NAMALWA (cell line): ENCODE measurements at regions not wholly inside any gene's neighbourhood (a gene's known extent, or its start where the extent isn't known, plus 50 kb on each side); places are given as distances from the start of the nearest gene placed in this dataset.

Experiments used
- DNase-seq: peaks from one replicate; pipeline ENCODE4 v3.0.0-alpha.2; 2015; ENCODE audit warnings: low spot score

DNA sequence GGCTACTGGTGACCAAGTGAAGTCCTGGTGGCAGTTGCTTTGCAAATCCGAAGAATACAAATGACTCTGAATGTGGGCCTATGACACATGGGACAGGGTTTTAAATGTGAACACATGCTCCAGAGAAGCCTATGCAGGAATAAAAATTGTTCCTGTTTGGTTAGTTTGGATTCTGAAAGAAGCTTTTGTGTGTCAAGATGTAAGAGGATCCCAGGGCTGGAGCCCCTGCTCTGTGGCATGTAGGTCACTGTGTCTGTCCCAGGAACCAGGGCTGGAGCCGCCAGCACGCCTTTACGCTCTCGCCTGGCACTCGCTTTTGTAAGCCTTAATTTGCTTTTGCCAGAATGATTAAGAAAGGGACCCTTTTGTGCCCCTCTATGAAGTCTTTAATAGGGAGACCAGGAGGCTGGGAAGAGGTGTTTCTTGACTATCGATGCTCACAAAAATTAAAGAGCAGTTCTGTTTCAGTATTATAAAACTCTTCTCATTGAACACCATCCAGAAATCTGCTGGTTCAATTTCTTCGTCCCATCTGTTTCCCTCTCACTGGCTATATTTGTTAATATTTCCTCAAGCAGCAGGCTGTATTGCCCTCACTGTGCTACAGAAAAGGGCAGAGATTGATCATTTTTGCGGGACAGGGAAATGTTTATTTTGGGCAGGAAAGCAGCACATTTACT is 532.7 kb upstream of the POU3F3 start:
- DNase-seq, result no peak

DNA sequence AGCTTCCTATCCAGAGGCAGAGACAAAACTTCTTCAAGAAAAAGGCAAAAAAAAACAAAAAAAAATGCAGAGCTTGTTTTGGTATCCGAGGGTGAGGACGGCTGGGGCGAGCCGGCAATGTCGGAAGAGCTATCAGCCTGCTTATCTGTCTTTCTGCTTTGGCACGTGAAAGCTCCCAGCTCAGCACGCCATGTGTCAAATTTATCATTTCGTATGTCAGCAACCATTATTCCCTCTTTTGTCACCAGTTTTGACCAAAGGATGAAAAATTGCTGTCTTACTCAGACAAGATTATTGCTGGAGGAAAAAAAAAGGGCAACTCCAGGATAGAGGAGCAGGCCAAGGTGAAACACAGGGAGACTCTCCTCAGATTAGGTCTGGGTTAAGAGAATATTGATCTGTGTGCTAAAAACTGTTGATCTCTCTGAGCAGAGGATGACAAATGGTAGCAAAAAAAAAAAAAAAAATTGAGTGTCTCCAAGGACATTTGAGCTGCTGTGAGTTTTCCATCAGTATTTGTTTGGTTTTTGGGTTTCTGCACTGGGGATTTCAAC is 532.0 kb upstream of the POU3F3 start:
- DNase-seq, result no peak

DNA sequence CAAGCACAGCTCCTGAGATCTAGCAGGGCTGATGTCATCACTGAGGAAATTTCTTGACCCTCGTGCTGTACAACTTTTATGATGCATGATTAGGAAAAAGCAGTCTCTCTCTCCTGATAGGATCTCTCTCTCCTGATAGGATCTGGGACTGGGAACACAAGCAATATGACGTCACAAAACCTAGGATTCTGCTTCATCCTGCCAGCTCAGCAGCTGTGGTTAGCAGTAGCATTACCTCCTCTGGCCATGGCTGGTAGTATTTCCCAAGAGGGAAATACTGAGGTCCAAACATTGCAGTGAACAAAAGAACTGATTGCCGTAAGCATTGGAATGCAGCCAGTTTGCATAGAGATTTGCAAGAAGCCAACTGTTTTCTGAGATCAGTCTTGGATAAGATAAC is 521.2 kb upstream of the POU3F3 start:
- no peak for DNase-seq

DNA sequence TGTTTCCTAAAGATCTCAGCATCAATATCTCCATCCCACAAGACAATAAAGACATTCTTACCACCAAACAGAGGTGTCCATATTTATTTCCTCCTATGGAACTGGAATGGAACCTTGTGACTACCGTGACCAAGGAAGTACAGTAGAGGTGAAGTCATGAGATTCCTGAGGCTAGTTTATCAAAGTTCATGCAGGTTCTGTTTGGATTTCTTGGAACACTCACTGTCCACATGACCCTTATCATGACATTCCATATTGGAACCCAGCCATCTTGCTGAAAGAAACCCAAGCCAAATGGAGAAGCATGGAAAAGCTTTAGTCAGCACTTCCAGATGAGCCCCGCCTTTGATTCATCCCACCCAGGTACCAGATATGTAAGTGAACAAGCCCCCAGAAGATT is 516.0 kb upstream of the POU3F3 start:
- DNase-seq, result no peak

DNA sequence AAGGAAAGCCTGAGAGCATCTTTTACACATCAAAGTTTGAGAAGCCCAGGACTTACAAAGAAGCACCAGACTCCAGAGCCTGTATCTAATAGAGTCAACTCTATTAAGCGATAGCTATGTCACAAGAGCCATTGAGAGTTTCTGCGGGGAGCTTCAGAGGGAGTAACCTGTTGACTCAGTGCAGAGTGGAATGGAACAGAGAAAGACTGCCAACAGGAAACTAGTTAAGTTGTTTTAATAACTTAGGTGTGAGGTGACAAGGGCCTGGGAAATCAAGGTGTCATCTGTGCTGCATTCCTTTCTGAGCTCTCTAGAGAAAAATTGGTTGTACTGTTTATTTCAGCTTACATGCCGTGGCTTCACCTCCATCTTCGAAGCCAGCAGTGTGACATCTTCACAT is 513.8 kb upstream of the POU3F3 start:
- DNase-seq, result no peak

DNA sequence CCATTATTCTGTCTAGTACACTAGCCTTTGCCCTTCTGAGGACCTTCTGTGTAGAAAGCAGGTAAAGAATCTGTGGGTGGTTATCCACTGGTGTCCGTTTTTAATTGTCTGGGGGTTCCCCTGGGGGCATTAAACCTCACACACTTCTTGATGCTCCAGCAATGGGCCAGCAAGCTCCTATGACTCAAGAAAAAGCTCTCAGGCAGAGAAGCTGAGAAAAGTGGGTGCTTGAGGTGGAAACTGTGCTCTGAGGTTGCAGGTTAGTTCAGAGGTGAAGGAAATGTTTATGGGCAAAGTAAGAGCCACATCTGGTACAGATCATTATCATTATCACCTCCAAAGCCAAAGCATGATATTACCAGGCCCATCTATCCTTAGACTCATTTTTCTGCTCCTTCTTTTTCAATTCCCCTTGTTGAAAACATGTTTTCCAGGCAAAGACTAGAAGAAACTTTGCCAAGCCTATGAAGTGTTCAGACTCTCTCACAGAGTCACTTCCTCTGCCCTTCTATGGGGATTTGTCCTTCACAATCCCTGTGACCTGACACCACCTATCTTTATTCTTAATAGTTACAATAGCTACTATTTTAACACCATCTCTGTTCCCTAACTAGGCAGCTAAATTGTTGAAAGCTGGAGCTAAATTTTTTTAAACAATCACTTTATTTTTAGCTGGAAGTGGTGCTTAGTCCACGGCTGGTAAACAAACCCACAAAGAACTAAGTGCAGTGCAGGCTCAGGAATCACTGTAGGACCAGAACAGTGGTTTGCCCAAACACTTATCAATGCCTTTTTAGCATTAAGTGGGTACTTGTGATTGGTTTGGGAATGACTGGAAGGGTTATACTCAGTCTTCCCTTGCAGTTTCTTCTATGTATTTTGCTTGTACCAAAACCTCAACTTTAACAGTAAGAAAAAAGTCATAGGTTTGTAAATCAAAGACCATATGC is 512.8 kb upstream of the POU3F3 start:
- DNase-seq, result no peak

DNA sequence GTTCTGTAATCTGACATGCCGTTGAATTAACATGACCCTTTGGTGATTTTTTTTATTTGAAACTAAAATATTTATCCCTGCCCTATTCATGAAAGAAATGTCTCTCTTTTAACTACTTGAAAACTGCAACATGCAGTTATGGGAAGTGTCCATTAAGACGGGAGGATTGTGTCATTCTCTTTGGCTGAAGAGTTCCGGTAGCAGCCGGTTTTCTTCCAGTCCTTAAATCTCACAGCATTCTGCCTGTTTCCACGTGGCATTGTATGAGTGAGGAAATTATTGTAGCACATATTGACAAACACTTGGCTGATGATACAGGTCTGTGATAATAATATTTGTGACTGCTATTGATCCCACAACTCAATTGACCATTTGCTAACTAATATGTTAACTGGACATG is 509.6 kb upstream of the POU3F3 start:
- no peak for DNase-seq

DNA sequence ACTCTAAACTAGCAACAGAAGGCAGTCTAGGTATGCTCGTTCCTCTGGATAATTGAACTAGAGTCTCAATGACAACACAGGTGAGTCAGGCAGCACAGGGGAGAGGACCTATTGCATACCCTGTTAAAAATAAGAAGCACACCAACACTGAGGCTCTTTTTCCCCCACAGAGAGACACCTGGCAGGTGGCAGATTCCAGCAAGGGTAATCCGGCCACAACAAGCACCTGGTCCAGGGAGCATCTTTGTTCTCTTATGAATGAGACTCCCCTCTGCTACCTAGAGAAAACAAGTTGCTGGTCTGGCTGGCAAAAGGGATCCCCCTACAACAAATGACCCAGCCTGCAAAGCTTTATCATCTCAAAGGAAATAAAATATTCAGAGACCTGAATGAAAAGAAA is 508.9 kb upstream of the POU3F3 start:
- no peak for DNase-seq

DNA sequence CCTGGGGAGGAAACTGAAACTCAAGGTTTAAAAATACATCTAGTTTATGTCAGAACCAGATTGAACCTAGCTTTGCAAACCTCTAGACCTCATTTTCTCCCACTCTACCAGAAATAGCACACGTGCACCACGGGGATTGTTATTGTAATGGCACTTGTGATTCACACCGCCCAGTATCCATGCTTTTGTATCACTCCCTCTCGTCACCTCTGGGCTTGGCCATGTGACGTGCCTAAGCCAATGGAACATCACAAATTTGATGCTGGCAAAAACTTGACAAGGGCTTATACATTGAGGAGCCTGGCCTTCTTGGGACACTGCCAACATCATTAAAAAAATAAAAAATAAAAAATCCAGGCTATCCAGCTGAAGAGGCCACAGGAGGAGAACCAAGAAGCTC is 495.8 kb upstream of the POU3F3 start:
- DNase-seq, result no peak

DNA sequence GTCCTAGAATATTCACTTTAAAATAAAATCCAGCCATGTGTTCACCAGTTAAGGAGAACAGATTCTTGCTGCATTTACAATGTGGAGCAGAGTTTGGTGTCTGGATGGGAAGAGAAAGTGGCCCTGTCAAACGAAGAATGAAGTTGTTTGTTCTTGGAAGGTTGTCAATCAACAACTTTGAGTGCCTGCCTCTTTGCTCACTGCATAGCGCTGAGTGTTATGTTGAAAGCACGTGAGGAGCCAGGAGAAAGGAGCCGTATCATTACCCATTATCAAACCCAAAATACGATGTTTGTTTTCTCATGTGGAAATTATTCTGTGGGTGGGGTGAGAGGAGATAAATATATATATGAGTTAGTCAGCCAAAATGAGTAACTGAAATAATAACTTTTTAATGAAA is 492.5 kb upstream of the POU3F3 start:
- DNase-seq, result no peak

DNA sequence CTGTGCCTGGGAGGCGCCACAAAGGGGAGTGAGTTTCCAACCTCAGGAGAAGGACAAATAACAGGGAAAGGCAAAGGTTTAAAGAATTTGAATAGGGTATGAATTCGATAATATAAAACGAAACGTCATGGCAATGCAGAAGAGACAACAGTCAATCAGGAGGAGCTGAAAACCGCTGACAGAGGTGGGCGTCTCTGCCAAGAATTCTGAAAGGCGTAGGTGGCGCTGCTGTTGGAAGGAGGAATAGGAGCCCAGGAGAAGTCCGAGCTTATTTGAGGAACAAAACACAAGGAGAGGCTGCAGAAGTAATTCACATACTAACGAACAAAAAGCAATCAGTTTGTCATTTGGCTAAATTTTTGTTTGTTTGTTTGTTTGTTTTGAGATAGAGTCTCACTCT is 485.8 kb upstream of the POU3F3 start:
- no peak for DNase-seq

DNA sequence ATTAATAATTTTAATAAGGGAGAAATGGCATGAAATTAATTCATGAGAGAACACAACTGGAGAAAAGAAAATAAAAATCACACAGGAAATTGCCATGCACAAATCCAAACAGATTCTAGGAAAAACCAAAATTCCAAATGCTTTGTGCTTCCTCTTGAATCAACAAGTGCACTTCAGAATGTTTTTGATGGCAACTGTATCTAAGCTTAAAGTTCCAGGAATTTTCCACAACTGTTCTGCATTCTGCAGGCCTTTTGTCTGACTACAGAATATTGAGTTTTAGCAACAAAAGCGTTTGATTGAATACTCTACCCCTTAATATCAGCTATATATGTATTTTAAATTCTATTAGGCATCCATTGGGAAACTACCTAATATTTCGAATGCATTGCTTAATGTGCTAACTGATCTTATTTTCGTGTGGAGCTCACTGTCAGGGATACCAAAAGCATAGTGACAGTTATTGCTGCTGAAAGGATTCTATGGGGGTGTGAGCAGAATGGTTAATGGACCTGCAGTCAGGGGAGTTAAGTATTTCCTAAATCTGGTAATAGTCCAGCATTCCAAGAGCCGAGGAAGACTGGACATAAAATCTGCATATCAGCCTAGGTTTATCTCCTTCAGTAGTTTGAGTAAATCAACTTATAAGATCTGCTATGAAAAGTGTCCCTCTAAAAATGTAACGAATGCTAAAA is 482.7 kb upstream of the POU3F3 start:
- DNase-seq, result no peak

DNA sequence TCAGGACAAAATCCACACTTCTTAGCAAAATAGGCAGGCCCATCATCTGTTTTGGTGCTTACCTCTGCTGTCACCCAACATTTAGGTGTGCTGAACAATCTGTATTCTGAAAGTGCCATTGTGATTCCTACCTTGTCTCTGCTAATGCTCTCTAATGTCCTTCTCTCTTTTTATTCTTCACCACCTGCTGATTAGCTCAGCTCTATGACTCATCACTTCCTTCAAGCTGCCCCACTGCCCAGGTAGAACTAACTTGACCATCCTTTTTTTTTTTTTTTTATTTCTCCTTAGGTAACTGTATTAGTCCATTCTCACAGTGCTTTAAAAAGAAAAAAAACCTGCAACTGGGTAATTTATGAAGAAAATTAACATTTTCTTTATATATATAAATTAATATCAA is 478.7 kb upstream of the POU3F3 start:
- no peak for DNase-seq

DNA sequence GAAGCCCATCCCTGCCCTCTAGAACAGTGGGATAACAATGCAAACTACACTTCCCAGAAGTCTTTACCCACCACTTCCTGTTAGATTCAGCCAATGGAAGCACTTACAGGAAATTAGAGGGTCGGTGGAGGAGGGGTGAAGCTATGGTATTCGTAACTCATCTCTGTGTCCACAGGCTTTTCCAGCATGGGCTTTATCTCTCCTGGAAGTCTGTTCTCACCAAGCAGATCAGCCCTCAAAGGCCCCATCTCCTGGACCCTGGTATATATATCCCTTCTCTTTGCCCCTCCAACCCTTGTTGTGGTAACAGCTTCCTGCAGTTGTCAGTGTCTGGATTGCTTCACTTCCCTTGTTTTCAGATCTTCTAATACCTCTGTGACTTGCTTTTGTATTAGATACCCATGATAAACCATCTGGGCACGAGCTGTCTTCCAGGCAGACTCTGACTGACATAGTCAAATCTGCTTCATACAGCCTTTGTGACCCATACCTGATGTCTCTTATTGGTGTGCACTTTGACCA is 475.0 kb upstream of the POU3F3 start:
- peak; percentile 67 for DNase-seq

DNA sequence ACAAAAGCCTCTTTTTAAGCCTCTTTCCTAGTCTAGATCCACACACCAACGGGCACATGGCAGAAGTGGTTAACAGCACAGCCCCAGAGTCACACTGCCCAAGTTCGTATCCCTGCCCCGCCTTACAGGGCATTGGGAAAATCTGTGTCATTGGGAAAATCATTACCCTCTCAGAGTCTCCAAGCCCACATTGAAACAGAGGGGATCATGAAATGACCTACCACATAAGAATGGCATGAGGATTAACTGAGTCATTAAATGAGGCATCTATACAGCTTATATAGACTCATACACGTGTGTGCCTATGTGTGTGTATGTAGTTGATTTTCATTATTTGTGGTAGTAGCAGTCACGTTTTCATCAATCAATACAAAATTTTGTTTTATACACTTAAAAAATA is 469.0 kb upstream of the POU3F3 start:
- DNase-seq, result no peak

DNA sequence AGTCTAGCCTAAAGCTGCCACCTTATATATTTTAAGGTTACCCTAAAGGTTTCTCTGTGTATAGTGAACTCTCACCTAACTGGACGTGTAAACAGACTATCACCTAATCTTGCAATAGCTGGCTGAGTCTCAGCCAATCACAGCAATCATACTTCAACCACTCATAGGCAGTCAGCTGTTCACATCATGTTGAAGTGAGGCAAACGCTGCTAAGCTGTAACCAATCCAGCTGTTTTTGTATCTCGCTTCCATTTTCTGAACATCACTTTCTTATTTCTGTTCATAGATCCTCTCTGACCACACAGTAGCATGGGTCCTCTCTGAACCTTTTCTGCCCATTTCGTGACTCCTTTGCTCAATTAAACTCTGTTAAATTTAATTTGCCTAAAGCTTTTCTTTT is 468.2 kb upstream of the POU3F3 start:
- DNase-seq, result no peak

DNA sequence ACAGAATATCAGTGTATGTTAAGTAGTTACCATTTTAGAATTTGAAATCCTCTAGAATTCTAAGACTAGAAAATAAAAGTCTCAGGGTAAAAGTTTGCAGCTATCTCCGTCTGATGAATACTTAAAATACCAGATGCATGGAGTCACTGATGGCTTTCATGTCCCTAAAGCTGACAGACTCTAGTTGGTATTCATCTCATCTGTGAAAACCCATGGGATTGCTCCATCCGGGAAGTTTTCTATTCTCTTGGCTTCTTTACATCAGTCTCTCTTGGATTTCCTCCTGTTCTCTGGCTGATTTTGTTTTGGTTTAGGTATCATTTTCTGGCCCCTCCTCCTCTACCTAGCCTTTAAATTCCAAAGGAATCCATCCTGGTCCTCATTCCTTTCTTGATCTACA is 465.6 kb upstream of the POU3F3 start:
- DNase-seq, result no peak

DNA sequence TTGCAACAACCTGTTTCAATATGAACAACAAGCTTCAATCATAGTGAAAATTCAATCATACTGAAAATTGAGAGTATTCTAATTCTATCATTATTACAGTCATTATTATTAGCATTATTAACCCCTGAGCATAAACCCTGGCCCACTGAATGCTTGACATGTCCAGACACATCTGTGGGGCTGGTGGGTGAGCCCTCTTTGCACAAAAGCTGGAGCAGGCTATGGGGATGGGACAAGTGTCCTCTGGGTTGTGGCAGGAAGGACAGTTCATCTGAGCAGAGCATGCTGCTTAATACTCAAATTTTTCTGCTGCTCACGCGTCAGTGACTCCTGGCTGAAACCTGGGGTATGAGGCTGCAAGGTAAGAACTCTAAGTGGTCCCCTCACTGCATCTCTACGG is 451.1 kb upstream of the POU3F3 start:
- DNase-seq, result no peak

DNA sequence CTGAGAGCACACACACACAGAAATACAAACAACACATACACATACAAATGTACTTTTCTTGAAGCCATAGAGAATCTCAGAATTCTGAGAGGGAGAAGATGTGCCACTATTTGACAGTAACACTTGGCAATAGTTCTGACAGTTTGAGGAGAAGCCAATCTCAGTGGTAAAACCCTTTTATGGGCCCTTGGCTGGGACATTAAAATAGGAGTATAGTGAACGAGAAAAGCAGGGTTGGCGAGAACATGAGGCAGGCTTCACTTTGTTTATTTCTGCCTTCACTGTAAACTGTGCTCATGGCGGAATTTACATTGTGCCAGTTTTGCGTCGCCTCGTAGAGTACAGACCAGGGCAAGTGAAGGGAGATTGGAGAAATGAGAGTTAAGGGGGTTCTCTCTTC is 449.4 kb upstream of the POU3F3 start:
- DNase-seq, result no peak

DNA sequence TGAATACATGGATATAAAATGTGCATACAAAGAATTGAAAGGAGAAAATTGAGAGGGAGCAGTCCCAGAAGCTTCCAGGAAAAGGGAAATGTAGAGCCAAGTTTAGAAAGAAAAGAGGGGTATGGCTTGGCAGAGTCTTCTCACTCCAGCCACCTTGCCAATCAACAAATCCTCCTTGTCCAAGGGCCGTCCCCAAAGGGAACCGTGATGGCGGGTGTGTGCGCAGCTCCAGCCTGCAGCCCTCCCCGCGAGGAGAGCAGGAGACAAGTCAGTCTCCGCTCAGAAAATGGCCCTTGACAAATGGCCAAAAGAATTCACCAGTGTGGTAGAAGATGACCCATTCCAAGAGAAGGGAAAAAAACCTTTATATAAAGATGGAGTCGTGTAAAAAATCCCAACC is 448.3 kb upstream of the POU3F3 start:
- DNase-seq, result no peak

DNA sequence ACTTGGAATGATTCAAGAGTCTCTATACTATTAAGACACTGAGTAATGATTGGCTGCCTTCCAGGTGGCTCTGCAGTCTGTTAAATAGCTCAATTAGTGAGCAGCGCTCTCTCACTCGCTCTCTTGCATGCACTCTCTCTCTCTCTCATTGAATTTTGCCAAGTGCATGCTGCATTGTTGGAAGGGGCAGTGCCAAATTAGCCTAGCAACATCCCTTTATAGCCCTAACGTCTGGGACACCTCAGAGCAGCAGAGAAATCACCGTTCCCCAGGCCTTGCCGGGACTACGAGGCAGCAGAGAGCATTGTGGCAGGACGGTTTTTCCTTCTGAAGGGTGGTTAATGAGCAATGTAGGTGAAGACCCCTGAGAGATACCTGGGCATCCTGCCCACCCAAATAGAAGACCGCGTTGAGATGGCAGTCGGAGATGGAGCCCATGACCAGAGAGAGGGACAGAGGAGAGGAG is 447.6 kb upstream of the POU3F3 start:
- no peak for DNase-seq

DNA sequence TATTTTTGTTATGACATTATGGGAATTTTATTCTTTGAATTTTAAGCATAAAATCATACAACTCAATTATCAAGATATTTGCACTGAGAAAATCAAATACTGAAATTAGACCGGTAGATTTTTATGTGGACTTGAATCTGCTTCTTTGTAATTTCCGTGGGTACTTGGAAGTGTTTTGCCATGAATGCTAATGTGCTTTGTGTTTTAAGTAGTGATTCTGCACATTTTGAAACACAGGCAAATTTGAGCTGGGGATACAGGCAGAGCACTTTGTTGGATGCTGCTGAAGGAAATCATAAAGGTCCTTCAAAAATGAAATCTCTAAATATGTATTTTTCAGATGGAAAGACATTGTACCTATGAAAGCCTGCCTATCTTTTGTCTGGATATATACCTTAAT is 446.3 kb upstream of the POU3F3 start:
- DNase-seq, result no peak
